ENCODE measurements at regions not wholly inside any gene's neighbourhood (a gene's known extent, or its start where the extent isn't known, plus 50 kb on each side); places are given as distances from the start of the nearest gene placed in this dataset.

DNA sequence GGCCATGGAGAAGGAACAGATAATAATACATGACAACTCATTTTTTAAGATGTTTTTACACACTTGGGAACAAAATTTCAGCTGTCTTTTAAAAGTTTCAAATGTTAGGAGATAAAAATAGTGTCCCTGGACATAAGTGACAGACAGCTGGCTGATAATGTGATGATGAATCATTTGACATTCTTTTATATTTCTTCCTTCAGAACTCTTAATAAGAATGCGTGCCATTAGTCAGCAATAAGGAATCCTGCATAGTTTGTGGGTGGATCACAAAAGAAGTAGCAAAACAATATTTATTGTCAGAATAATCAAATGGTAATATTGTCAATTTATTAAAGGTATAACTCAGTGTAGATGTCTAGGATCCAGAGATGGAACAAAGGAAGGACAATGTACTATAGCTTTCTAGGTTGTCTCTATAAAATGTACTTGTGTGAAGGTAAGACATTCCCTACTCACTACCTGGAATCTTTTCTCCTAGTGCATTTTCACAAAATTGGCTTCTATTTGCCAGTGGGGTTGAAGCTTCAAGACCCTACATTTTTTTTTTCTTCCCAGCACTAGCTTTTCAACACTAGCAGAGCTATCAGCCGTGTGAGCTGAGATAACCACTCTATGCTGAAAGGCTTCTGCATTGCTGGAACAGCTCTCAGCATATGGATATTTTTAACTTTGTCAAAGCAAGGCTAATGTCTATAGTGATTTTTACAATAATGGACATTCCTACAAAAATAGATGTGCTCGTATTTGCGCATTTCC is 175.6 kb upstream of the SLITRK6 start:
- TF ChIP-seq CGGBP1 (CRISPR knock-in tag; IDR thresholded peaks at IDR 0.05) (no peak), HSF4 (CRISPR knock-in tag; IDR thresholded peaks at IDR 0.05; ENCODE audit: borderline replicate concordance) (no peak), ZSCAN32 (CRISPR knock-in tag; IDR thresholded peaks at IDR 0.05) (no peak), PURB (CRISPR knock-in tag; IDR thresholded peaks at IDR 0.05; ENCODE audit: low read depth) (no peak), CXXC5 (CRISPR knock-in tag; IDR thresholded peaks at IDR 0.05) (no peak), RBM17 (IDR thresholded peaks at IDR 0.05; ENCODE audit: borderline replicate concordance, low read depth, low read length) (no peak), DEAF1 (CRISPR knock-in tag; IDR thresholded peaks at IDR 0.05) (no peak), BRD4 (IDR thresholded peaks at IDR 0.05) (no peak), SAP30 (IDR thresholded peaks at IDR 0.05; ENCODE audit: borderline replicate concordance, insufficient read depth, low read depth, low read length, poor library complexity, severe bottlenecking) (no peak), ELF4 (CRISPR knock-in tag; IDR thresholded peaks at IDR 0.05) (no peak), ESRRB (CRISPR knock-in tag; IDR thresholded peaks at IDR 0.05; ENCODE audit: borderline replicate concordance) (no peak), ZNF445 (CRISPR knock-in tag; IDR thresholded peaks at IDR 0.05; ENCODE audit: low read depth) (no peak), JUNB (CRISPR knock-in tag; conservative IDR thresholded peaks at IDR 0.05) (no peak), ZNF785 (CRISPR knock-in tag; IDR thresholded peaks at IDR 0.05) (no peak), ASH1L (IDR thresholded peaks at IDR 0.05; ENCODE audit: borderline replicate concordance, low read depth, partially characterized antibody) (no peak), NCOA2 (IDR thresholded peaks at IDR 0.05; ENCODE audit: partially characterized antibody in 2 of 2) (no peak), ZNF75A (CRISPR knock-in tag; IDR thresholded peaks at IDR 0.05) (no peak), CAMTA2 (CRISPR knock-in tag; conservative IDR thresholded peaks at IDR 0.05) (no peak)
- in situ Hi-C loops (cut with MboI) (no loop called here), intact Hi-C loops (cut with micrococcal nuclease) (no loop called here)
- no TSS peak for BruUV-seq (replicated peaks)
- H2AFZ ChIP-seq (ENCODE audit: low read depth, low read length), result no peak overlapping the region
- CTCF ChIA-PET (ENCODE audit: low intra/inter-chr PET ratio), result no interaction called here
- H3K4me3 ChIP-seq, result no peak overlapping the region
- POLR2A ChIA-PET, result no interaction called here
- ATAC-seq, result no peak
- no peak overlapping the region for H3K9ac ChIP-seq (ENCODE audit: insufficient read depth in 1 of 2, low read depth in 2 of 2, low read length in 2 of 2)
- DNase-seq (ENCODE audit: extremely low read depth in 1 of 4, low spot score in 3 of 4), result no peak
- H3K9me1 ChIP-seq (ENCODE audit: control insufficient read depth, insufficient read depth, low read length), result no peaks in the 10 kb centered on the region
- H3K36me3 ChIP-seq (ENCODE audit: control insufficient read depth, insufficient read depth, low read length), result no peaks in the 10 kb centered on the region
- H3K4me1 ChIP-seq (replicated peaks in 1 of 2; ENCODE audit: control insufficient read depth in 2 of 2, insufficient read depth in 2 of 2, low read length in 2 of 2), result no peaks in the 10 kb centered on the region
- no peaks in the 10 kb centered on the region for H3K9me3 ChIP-seq (replicated peaks; ENCODE audit: control insufficient read depth, insufficient read depth, low read depth, low read length)
- no peak for FAIRE-seq
- H3K4me2 ChIP-seq (ENCODE audit: insufficient read depth, low read length), result no peak overlapping the region
- no peak overlapping the region for H3K27ac ChIP-seq (ENCODE audit: extremely low read depth, low read depth, low read length)
- H4K20me1 ChIP-seq (replicated peaks; ENCODE audit: control insufficient read depth, insufficient read depth, low read length), result no peaks in the 10 kb centered on the region
- no peaks in the 10 kb centered on the region for H3K27me3 ChIP-seq (ENCODE audit: control insufficient read depth in 2 of 2, insufficient read depth in 2 of 2, low read length in 2 of 2)
- H3K79me2 ChIP-seq (ENCODE audit: control insufficient read depth, insufficient read depth, low read length), result no peaks in the 10 kb centered on the region
- 1% methylated on average over 4 of the region's 4 CpGs for WGBS (ENCODE audit: insufficient coverage, low coverage, missing lambda C conversion rate)

All from K562 (cell line).